Fibroblast of peridontal ligament (primary cell): ENCODE measurements at regions not wholly inside any gene's neighbourhood (a gene's known extent, or its start where the extent isn't known, plus 50 kb on each side); places are given as distances from the start of the nearest gene placed in this dataset.
"Not testable (repeated sequence)": the region's sequence is repeated elsewhere in the genome, so short reads cannot be mapped to it uniquely, and the experiment has no call there.

Experiments
- DNase-seq: peaks from one replicate; pipeline ENCODE4 v3.0.0-alpha.2; 2010; ENCODE audit errors: extremely low read depth

DNA sequence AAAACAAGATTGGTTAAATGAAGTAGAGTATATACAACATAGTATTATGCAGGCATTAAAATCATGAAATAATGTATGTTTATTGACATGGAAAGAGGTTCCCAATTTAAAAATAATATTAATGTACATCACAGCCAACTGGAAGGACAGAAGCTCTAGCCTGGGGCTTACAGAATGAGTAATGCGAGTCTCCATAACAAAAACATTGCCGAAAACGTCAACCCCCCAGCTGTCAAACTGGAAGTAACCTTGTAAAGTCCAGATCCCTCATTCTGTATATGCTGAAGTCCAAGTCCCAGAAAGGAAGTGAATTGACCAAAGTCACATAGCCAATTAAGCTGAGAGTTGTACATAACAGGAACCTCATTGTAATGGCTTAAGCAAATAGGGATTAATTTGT is 128.7 kb upstream of the ECI2 start:
- DNase-seq: no peak

DNA sequence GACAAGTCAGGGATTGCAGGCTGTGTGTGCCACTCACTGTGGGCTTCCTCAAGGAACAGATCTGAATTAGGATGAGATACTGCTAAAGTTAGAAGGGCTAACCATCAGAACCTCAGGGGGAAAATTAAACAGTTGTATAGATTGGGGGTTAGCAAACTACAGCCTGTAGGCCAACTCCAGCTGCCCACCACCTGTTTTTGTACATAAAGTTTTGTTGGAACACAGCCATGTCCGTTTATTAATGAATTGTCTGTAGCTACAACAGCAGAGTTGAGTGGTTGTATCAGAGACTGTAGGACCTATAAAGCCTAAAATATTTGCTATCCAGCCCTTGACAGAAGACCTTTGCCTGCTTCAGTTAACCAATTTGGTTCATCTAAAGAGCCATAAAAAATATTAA is 127.2 kb upstream of the ECI2 start:
- DNase-seq: no peak

DNA sequence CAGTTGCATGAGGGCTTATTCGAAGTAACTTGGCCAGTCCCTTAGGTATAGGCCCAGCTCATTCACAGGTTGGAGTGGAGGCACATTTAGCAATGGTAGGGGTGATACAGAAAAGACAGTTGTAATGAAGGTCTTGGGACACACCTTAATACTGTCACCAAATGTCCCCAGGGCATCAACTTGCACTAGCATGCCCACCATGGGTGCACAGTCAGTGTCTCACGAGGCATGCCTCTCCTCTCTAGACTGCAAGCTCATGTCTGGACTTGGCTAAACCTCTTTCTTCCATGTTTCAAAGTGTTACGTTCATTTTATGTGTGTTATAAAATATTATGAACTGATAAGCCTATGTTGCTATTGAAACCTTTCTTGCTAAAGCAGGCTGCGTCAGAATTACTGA is 124.0 kb upstream of the ECI2 start:
- DNase-seq: no peak

DNA sequence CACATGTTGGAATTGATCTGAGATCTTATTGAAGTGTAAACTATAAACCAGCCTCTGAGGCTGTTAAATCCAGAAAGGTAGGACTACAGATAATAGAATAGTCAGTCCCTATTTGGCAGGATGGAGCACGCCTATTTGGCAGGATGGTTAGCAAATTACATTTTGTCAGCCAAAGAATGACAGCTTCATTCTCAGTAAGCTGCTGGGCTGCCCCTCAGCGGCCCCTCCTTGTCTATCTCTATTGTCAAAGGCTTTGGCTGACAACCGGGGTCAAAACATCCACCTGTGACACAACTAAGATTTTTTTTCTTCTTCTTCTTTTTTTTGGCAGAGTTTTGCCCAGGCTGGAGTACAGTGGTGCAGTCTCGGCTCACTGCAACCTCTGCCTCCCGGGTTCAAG is 123.4 kb upstream of the ECI2 start:
- DNase-seq: no peak

DNA sequence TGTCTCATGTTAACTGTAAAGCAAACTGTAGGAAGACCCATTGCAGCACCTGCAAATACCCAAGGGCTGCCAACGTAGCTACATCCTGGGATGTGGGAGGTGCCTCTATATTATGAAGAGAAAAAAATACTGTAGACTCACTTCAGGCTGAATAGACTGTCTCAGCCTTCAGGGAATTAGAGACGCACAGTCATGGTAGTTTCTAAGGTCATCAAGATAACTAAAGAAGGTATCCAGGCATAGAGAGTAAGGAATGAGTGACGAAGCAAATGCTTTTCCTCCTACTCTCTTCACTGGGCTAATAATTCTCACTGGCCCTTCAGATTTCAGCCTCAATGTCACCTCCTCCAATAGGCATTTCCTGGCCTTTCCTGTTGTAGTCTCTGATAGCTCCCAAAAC is 121.6 kb upstream of the ECI2 start:
- no peak for DNase-seq

DNA sequence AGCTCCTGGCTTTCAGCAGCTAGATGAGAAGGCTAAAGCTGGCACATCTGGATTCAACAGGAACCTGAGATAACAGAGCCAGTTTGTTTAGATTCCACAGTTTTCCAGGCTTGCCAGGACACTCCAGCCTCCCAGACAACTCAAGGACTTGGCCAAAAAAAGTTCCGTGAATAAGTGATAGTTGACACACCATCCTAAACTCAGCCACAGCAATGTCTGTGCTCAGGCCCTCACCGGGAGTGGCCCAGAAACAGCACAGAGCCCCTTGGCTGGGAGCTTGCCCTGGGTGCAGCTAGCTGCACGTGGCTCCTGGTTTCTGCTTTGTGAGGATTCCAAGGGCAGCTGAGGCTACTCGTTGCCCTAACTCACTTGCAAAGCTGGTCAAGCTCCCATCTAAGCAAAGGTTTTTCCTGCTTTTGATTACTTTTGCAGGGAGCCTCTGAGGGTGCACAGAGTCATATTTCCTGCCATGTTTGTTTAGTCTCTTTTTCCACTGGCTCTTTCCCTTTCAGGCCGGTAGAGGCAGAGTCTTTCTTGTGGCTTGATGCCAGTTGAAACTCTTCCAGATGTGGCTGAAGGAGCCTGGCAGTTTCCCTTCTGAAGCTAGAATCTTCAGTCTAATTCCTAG is 118.3 kb upstream of the ECI2 start:
- DNase-seq: peak; percentile 59

DNA sequence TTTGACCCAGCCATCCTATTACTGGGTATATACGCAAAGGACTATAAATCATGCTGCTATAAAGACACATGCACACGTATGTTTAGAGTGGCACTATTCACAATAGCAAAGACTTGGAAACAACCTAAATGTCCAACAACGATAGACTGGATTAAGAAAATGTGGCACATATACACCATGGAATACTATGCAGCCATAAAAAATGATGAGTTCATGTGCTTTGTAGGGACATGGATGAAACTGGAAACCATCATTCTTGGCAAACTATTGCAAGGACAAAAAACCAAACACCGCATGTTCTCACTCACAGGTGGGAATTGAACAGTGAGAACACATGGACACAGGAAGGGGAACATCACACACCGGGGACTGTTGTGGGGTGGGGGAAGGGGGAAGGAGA is 117.1 kb upstream of the ECI2 start:
- DNase-seq: not testable (repeated sequence)

DNA sequence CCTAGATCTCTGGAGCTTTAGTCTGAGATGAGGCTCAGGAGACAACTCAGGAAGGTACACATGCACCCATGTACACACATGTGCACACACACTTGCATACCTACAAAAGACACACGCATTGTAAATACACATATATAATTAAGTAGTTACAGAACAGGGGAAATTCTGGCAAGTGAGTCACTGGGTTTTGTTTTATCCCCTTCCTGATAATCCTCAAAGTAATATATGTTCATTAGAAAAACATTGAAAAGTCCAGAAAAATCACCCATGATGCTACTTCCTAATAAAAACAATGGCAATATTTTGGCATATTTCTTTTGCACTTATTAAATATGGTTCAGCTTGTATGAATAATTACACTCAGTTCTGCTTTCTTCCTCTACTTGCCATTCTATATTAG is 115.3 kb upstream of the ECI2 start:
- no peak for DNase-seq

DNA sequence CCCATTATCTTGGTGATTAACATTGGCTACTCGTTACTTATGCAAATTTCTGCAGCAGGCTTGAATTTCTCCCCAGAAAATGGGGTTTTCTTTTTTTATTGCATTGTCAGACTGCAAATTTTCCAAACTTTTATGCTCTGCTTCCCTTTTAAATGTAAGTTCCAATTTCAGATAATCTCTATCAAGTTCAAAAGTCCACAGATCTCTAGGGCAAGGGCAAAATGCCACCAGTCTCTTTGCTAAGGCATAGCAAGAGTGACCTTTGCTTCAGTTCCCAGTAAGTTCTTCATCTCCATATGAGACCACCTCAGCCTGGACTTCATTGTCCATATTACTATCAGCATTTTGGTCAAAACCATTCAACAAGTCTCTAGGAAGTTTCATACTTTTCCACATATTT is 108.5 kb upstream of the ECI2 start:
- not testable (repeated sequence) for DNase-seq

DNA sequence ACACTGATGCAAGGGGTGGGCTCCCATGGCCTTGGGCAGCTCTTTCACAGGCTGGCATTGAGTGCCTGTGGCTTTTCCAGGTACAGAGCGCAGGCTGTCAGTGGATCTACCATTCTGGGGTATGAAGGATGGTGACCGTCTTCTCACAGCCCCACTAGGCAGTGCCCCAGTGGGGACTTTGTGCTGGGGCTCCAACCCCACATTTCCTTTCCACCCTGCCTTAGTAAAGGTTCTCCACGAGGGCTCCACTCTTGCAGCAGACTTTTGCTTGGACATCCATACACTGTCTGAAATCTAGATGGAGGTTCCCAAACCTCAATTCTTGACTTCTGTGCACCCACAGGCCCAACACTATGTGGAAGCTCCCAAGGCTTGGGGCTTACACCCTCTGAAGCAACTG is 107.9 kb upstream of the ECI2 start:
- DNase-seq: no peak

DNA sequence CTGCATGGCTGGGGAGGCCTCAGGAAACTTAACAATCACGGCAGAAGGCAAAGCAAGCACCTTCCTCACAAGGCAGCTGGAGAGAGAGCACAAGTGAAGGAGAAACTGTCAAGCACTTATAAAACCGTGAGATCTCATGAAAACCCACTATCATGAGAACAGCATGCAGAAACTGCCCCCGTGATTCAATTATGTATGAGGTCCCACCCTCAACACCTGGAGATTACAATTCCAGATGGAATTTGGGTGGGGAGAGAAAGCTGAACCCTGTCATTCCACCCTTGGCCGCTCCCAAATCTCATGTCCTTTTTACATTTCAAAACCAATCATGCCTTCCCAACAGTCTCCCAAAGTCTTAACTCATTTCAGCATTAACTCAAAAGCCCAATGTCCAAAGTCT is 107.2 kb upstream of the ECI2 start:
- DNase-seq: no peak

DNA sequence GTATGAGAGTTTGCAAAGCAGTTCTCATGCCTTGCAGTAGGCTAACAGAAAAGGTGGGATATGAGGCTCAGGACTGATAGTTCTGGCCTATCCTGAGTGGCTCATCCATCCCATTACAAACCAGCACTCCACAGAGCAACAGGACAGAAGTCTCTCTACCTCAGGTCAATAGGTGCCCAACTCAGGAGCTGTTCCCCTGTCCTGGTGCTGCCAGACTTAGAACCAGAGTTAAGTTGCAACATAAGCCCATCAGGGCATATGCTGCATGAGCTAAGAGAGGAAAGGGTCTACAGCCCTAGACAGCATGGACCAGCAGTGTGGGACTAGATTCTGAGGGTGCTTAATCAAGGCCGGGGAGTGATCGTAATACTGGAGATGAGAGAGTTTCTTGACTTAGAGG is 104.8 kb upstream of the ECI2 start:
- no peak for DNase-seq

DNA sequence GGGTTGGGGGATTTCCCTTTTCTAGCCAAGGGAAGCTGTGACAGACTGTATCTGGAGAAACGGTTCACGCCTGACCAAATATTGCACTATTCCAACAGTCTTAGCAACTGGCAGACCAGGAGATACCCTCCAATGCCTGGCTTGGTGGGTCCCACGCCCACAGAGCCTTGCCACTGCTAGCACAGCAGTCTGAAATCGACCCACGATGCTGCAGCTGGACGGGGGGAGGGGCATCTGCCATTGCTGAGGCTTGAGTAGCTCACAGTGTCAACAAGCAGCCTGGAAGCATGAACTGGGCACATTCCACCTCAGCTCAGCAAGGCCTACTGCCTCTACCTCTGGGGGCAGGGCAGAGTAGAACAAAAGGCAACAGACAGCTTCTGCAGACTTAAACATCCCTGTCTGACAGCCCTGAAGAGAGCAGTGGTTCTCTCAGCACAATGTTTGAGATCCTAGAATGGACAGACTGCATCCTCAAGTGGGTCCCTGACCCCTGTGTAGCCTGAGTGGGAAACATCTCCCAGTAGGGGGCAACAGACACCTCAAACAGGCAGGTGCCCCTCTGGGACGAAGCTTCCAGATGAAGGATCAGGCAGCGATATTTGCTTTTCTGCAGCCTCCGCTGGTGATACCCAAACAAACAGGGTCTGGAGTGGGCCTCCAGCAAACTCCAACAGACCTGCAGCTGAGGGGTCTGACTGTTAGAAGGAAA is 89.9 kb upstream of the ECI2 start:
- no peak for DNase-seq

DNA sequence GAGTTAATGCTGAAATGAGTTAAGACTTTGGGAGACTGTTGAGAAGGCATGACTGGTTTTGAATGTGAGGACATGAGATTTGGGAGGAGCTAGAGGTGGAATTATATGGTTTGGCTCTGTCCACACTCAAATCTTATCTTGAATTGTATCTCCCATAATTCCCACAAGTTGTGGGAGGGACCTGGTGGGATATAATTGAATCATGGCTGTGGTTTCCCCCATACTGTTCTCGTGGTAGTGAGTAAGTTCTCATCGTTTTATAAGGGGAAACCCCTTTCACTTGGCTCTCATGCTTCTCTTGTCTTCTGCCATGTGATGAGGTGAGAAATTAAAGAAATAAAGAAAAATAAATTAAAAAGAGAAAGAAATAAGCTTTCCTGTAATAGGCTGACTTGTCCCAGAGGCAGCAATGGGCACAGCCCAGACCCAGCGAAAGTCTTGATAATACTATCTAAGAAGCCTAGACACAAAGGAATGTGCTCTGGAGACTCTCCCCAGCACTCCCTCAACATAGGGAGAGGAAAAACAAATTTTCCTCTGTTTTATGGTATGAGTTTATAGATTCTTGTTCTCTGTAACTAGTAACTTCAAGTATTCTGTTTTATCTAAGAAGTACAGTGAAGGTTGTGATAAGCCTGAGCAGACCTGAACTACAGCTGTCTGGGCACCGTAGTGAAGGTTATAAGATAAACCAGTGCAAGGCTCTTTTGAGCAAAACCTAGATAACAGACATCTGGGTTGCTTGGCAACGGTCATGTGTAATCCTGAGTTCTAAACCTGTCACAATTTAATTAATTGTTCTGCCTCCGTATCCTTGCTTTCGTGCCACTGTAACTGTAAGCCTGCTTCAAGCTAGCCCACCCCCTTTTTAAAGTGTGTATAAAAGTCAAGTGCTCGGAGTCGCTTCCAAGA is 88.9 kb upstream of the ECI2 start:
- DNase-seq: no peak

DNA sequence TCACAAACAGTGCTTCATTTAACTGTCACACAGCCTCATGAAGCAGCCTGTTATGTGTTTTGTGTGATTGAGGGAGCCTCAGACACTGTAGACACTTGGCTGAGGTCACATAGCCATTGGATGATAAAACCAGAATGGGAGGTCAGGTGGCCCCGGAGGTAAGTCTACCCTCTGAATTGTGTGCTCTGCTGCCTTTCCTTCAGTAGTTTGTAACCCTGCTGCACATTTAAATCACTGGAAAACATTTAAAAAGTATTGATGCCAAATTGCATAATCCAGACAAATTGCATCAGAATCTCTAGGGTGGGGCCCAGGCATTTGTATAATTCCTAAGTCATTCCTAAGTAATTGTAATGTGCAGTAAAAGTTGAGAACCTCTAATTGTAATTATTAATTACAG is 85.2 kb upstream of the ECI2 start:
- peak; percentile 45 for DNase-seq

DNA sequence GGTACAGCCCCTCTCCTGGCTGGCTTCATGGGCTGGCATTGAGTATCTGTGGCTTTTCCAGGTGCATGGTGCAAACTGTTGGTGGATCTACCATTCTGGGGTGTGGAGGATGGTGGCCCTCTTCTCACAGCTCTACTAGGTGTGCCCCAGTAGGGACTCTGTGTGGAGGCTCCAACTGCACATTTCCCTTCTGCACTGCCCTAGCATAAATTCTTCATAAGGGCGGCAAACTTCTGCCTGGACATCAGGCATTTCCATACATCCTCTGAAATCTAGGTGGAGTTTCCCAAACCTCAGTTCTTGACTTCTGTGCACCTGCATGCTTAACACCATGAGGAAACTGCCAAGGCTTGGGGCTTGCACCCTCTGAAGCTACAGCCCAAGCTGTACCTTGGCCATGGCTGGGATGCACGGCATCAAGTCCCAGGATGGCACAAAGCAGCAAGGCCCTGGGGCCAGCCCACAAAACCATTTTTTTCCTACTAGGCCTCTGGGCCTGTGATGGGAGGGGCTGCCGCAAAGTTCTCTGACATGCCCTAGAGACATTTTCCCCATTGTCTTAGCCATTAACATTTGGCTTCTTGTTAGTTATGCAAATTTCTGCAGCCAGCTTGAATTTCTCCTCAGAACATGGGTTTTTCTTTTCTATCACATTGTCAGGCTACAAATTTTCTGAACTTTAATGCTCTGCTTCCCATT is 83.4 kb upstream of the ECI2 start:
- DNase-seq: not testable (repeated sequence)

DNA sequence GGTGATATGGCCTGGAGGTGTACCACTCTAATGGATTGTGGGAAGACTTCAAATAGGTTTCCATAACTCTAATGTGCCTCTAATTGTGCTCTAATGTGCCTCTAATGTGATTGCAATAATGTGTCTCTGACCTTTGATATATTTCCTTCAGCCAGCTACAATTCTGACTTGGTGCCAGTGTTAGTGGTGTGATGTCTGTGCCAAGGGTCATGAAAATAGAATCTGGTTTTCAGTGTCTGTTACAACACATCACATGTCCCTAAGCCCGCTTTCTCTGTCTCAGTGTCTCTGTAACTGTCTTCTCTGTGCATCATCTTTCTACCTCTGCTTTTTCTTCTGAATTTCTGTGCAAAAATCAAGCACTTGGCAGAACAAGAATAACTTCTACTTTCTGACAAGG is 77.2 kb upstream of the ECI2 start:
- no peak for DNase-seq

DNA sequence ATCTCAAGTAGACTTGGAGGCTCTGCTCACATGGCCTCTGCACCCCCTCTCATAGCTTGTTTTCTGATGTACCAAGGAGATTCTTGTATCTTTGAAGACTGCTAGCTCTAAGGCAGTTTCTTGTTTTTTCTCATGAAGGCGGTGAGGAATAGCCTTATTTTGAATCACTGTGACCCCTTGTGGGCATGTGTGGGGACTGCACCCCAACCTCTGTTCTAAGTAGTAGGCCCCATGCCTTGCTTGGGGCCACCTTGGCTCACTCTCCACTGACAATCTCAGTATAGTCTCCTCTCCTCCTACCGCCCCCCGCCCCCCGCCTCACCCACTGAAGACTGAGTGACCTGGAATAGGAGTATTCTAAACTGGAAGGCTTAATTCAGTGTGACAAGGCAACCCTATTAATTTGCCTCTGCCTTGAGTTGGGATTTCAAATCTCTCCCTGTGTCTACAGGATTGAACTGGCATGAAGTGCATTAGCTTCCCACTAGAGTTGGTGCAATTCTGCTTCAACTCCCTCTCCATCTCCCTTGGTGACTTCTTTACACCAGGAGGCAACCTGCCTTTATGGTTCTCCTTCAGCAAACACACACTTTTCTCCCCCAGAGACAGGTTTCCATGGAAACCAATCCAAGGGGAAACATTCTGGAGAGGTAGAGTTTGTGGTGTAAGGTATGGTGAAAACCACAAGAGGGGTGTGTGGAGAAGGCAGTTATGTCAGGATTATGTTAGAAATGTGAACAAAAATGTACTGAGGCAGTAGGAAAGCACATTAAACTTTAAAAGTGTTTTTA is 75.4 kb upstream of the ECI2 start:
- DNase-seq: peak; percentile 71

DNA sequence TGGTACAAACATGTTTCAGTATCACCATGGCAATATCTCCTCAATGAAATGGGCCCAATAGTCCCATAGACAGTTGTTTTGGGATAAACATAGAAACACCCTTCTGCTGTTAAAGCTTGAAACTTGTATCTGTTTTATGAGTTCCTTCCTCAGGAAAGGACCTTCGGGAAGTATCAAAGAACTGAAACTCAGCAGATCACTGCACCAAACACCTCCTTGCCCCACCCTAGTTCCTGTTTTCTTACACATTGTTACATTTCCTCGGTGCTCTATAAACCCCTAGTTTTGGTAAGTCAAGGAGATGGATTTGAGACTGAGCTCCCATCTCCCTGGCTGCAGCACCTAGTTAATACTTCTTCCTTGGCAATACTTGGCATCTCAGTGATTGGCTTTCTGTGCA is 73.8 kb upstream of the ECI2 start:
- DNase-seq: no peak

DNA sequence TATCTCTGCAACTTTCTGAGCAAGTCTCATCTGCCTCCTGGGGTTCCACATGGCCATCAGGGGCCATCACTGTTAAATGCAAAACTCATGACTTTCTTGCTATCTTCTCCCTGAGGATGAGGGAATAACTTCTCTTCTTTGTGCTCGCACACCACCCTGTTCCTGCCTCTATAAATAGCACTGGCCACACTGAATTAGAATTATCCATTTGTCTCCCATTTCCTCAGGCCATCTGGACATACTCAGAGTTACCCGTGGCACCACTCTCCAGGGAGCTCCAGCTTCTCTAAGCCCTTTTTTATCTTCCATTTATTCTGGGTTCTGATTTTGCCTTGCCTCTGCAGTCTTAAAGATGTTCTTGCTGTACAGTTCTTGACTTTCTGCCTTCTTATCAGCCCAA is 72.8 kb upstream of the ECI2 start:
- DNase-seq: no peak

DNA sequence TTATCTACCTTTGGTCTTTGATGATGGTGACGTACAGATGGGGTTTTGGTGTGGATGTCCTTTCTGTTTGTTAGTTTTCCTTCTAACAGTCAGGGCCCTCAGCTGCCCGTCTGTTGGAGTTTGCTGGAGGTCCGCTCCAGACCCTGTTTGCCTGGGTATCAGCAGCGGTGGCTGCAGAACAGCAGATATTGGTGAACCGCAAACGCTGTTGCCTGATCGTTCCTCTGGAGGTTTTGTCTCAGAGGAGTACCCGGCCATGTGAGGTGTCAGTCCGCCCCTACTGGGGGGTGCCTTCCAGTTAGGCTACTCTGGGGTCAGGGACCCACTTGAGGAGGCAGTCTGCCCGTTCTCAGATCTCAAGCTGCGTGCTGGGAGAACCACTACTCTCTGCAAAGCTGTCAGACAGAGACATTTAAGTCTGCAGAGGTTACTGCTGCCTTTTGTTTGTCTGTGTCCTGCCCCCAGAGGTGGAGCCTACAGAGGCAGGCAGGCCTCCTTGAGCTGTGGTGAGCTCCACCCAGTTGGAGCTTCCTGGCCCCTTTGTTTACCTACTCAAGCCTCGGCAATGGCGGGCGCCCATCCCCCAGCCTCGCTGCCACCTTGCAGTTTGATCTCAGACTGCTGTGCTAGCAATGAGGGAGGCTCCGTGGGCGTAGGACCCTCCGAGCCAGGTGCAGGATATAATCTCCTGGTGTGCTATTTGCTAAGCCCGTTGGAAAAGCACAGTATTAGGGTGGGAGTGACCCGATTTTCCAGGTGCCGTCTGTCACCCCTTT is 68.5 kb upstream of the ECI2 start:
- not testable (repeated sequence) for DNase-seq
